ENCODE measurements at regions not wholly inside any gene's neighbourhood (a gene's known extent, or its start where the extent isn't known, plus 50 kb on each side); places are given as distances from the start of the nearest gene placed in this dataset.

DNA sequence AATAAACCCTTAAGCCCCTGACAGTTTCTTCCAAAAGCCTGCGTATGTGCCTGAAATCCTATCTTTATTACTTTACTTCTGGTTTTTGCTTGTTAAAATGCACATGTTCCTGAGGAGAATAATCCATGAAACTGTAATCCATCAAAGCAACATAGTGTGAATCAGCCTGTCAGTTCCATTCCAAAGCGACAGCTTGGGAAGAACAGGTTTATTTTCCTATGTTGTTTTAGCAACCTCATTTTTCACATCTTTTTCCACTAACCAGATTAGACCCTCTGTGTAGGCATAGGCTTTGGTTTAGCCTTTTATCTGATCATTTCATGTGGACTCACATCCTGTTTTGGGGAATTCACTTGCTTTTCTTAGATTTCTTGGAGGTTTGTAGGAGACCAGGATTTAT lies 988.0 kb downstream of the SQOR start:
- H3K9ac ChIP-seq (ENCODE audit: insufficient read depth, low read depth, low read length): no peak overlapping the region
- DNase-seq (ENCODE audit: low spot score) (no peak), FAIRE-seq (no peak), ATAC-seq (no peak)
- H3K27ac ChIP-seq (ENCODE audit: extremely low read length, insufficient read depth, low read length): no peak overlapping the region
- no peaks in the 10 kb centered on the region for H4K20me1 ChIP-seq (ENCODE audit: insufficient read depth, low read length)
- H3K4me2 ChIP-seq (ENCODE audit: low read depth, low read length): no peak overlapping the region
- in situ Hi-C loops (cut with HindIII; ENCODE audit: extremely low pct_ligation_motif_present, low pct_unique_long_range_greater_than_20kb): no loop called here
- H3K27me3 ChIP-seq (ENCODE audit: control insufficient read depth in 1 of 2, insufficient read depth in 2 of 2, low read length in 2 of 2): no peaks in the 10 kb centered on the region
- no peak overlapping the region for H2AFZ ChIP-seq (ENCODE audit: low read length)
- CTCF ChIA-PET (ENCODE audit: low intra/inter-chr PET ratio, low total read pairs): no interaction called here
- no peak overlapping the region for H3K4me3 ChIP-seq (replicated peaks in 1 of 3; ENCODE audit: insufficient read depth in 1 of 3, low read depth in 2 of 3, low read length in 3 of 3)
- no peaks in the 10 kb centered on the region for H3K36me3 ChIP-seq (replicated peaks in 1 of 2; ENCODE audit: control insufficient read depth in 1 of 2, insufficient read depth in 2 of 2, low read length in 2 of 2)
- POLR2A ChIA-PET: no interaction called here
- 32% methylated on average over 2 of the region's 2 CpGs for WGBS (ENCODE audit: low lambda C conversion rate)
- peaks cover 95% of the 10 kb centered on the region for H3K9me3 ChIP-seq (ENCODE audit: low read length)
- TF ChIP-seq, protein P1, sequence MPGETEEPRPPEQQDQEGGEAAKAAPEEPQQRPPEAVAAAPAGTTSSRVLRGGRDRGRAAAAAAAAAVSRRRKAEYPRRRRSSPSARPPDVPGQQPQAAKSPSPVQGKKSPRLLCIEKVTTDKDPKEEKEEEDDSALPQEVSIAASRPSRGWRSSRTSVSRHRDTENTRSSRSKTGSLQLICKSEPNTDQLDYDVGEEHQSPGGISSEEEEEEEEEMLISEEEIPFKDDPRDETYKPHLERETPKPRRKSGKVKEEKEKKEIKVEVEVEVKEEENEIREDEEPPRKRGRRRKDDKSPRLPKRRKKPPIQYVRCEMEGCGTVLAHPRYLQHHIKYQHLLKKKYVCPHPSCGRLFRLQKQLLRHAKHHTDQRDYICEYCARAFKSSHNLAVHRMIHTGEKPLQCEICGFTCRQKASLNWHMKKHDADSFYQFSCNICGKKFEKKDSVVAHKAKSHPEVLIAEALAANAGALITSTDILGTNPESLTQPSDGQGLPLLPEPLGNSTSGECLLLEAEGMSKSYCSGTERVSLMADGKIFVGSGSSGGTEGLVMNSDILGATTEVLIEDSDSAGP (CRISPR knock-in tag; IDR thresholded peaks at IDR 0.05; ENCODE audit: borderline replicate concordance): no peak
- no peak for TF ChIP-seq CHCHD3 (CRISPR knock-in tag; IDR thresholded peaks at IDR 0.05)
- no peak for TF ChIP-seq RARG (CRISPR knock-in tag; IDR thresholded peaks at IDR 0.05; ENCODE audit: low read depth)
- no peak for TF ChIP-seq BCL6 (CRISPR knock-in tag; IDR thresholded peaks at IDR 0.05)
- TF ChIP-seq ZNF335 (CRISPR knock-in tag; IDR thresholded peaks at IDR 0.05): no peak
- no peak for TF ChIP-seq SPEN (CRISPR knock-in tag; IDR thresholded peaks at IDR 0.05; ENCODE audit: low read depth)
- TF ChIP-seq HNRNPK (IDR thresholded peaks at IDR 0.05; ENCODE audit: low read depth, low read length, poor library complexity, severe bottlenecking): no peak
- TF ChIP-seq, protein P2, sequence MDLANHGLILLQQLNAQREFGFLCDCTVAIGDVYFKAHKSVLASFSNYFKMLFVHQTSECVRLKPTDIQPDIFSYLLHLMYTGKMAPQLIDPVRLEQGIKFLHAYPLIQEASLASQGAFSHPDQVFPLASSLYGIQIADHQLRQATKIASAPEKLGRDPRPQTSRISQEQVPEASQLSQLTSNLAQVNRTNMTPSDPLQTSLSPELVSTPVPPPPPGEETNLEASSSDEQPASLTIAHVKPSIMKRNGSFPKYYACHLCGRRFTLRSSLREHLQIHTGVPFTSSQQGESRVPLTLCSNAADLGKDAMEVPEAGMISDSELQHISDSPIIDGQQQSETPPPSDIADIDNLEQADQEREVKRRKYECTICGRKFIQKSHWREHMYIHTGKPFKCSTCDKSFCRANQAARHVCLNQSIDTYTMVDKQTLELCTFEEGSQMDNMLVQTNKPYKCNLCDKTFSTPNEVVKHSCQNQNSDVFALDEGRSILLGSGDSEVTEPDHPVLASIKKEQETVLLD (CRISPR knock-in tag; IDR thresholded peaks at IDR 0.05; ENCODE audit: low read depth): no peak
- TF ChIP-seq, protein P3, sequence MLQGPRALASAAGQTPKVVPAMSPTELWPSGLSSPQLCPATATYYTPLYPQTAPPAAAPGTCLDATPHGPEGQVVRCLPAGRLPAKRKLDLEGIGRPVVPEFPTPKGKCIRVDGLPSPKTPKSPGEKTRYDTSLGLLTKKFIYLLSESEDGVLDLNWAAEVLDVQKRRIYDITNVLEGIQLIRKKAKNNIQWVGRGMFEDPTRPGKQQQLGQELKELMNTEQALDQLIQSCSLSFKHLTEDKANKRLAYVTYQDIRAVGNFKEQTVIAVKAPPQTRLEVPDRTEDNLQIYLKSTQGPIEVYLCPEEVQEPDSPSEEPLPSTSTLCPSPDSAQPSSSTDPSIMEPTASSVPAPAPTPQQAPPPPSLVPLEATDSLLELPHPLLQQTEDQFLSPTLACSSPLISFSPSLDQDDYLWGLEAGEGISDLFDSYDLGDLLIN (CRISPR knock-in tag; IDR thresholded peaks at IDR 0.05; ENCODE audit: borderline replicate concordance): no peak
- TF ChIP-seq, protein P4, sequence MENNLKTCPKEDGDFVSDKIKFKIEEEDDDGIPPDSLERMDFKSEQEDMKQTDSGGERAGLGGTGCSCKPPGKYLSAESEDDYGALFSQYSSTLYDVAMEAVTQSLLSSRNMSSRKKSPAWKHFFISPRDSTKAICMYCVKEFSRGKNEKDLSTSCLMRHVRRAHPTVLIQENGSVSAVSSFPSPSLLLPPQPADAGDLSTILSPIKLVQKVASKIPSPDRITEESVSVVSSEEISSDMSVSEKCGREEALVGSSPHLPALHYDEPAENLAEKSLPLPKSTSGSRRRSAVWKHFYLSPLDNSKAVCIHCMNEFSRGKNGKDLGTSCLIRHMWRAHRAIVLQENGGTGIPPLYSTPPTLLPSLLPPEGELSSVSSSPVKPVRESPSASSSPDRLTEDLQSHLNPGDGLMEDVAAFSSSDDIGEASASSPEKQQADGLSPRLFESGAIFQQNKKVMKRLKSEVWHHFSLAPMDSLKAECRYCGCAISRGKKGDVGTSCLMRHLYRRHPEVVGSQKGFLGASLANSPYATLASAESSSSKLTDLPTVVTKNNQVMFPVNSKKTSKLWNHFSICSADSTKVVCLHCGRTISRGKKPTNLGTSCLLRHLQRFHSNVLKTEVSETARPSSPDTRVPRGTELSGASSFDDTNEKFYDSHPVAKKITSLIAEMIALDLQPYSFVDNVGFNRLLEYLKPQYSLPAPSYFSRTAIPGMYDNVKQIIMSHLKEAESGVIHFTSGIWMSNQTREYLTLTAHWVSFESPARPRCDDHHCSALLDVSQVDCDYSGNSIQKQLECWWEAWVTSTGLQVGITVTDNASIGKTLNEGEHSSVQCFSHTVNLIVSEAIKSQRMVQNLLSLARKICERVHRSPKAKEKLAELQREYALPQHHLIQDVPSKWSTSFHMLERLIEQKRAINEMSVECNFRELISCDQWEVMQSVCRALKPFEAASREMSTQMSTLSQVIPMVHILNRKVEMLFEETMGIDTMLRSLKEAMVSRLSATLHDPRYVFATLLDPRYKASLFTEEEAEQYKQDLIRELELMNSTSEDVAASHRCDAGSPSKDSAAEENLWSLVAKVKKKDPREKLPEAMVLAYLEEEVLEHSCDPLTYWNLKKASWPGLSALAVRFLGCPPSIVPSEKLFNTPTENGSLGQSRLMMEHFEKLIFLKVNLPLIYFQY (CRISPR knock-in tag; IDR thresholded peaks at IDR 0.05; ENCODE audit: borderline replicate concordance): no peak
- TF ChIP-seq SRY (CRISPR knock-in tag; IDR thresholded peaks at IDR 0.05): no peak
- TF ChIP-seq THAP11 (CRISPR knock-in tag; IDR thresholded peaks at IDR 0.05): no peak
- TF ChIP-seq PHB2 (IDR thresholded peaks at IDR 0.05; ENCODE audit: partially characterized antibody): no peak
- no peak for TF ChIP-seq ZNF546 (CRISPR knock-in tag; conservative IDR thresholded peaks at IDR 0.05)
- TF ChIP-seq DNMT3B (CRISPR knock-in tag; conservative IDR thresholded peaks at IDR 0.05): no peak
- no peak for TF ChIP-seq STAT5B (CRISPR knock-in tag; IDR thresholded peaks at IDR 0.05)
- no peaks in the 10 kb centered on the region for H3K4me1 ChIP-seq (ENCODE audit: insufficient read depth, low read length)
- intact Hi-C loops (cut with micrococcal nuclease; ENCODE audit: unreplicated experiment): no loop called here
- BruUV-seq (replicated peaks): no TSS peak
- no peaks in the 10 kb centered on the region for H3K79me2 ChIP-seq (ENCODE audit: insufficient read depth, low read length)
